D721Med (cell line): ENCODE measurements at regions not wholly inside any gene's neighbourhood (a gene's known extent, or its start where the extent isn't known, plus 50 kb on each side); places are given as distances from the start of the nearest gene placed in this dataset.
"Not testable (repeated sequence)": the region's sequence is repeated elsewhere in the genome, so short reads cannot be mapped to it uniquely, and the experiment has no call there.

Experiments used
- DNase-seq: peaks from one replicate; pipeline ENCODE4 v3.0.0; 2011; ENCODE audit warnings: low spot score; ENCODE audit not compliant: insufficient read length
- FAIRE-seq: peaks from 2 replicates; lab custom pipeline; 2011; peaks lifted over from hg19 to GRCh38; lab: Jason Lieb, UNC
- TF ChIP-seq, protein P1 (sequence below): IDR thresholded peaks from 2 replicates; pipeline ENCODE4 v1.5.1; 2012; ENCODE audit warnings: mild to moderate bottlenecking, control low read depth; ENCODE audit not compliant: insufficient read depth; ENCODE audit errors: missing control alignments

DNA sequence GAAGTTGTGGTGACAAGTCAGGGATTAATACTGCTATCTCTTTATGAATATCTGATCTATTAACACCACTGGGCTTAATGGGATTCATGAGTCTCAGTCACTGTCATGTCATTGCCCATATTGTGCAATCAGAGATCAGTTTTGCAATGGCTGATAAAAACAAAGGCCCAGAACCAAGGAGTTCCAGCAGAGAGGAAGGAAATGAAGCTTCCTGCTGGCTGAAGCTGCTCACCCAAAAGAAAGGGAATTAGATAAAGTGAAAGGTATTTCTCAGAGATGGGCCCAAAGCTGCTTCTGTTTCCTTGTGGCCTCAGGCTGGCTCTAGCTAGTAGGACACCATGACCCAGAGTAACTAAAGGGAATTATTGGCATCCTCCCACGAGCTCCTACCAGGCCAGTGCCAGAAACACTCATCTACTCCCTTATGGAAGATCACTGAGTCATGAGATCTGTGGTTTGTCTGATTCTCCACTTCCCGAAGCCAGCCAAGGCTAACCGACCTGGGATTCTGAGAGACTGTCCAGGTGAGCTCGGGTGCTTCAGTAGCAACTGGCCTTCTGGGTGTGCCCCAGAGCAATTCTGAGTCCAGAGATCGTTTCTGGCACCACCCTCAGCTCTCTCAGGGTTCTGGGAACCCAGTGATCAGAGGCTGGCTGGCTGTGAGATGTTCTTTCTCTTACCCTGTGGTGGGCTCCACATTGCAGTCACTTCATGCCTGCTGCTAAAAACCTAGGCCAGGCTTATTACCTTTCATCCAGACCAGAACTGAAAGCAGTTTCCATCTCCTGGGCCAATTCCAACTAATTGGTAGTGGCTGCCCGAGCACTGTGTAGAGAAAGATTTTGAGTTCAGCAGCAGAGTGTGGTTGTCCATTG lies 129.5 kb upstream of the PELI1 start:
- no peak for DNase-seq
- FAIRE-seq = no peak
- TF ChIP-seq, protein P1, sequence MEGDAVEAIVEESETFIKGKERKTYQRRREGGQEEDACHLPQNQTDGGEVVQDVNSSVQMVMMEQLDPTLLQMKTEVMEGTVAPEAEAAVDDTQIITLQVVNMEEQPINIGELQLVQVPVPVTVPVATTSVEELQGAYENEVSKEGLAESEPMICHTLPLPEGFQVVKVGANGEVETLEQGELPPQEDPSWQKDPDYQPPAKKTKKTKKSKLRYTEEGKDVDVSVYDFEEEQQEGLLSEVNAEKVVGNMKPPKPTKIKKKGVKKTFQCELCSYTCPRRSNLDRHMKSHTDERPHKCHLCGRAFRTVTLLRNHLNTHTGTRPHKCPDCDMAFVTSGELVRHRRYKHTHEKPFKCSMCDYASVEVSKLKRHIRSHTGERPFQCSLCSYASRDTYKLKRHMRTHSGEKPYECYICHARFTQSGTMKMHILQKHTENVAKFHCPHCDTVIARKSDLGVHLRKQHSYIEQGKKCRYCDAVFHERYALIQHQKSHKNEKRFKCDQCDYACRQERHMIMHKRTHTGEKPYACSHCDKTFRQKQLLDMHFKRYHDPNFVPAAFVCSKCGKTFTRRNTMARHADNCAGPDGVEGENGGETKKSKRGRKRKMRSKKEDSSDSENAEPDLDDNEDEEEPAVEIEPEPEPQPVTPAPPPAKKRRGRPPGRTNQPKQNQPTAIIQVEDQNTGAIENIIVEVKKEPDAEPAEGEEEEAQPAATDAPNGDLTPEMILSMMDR = no peak

DNA sequence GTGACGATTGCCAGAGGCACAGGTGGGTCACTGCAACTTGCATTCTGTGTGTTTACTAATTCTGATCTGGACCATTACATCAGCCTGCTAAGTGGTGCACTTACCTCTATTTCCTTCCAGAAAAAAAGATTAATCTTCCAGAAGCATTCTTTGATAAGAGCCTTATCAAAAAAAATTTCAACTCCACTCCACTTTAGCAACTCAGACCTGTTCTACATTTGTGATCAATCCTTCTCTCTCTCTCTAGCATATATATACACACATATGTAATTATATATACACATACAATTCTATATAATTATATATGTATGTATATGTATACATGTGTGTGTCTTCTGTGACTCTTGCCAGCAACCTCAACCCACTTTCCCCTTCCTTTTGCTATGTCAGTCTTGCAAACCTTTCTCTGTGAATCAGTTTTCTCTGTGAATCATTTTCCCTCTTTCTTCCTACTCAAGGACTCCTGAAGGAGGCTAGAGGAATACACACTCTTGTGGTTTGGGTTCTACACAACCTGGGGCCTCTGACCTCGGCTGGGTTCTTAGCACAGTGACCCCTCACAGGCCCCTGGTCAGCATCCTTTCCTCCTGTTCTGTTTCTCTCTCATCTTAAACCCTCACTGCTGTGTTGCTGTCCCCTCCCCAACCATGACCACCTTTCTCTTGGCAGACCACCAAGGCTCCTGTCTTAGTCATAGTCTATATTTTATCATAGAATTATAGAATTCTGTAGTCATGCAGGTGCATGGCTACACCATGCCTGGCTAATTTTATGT lies 130.4 kb upstream of the PELI1 start:
- TF ChIP-seq, protein P1 = no peak
- FAIRE-seq = no peak
- DNase-seq = no peak

DNA sequence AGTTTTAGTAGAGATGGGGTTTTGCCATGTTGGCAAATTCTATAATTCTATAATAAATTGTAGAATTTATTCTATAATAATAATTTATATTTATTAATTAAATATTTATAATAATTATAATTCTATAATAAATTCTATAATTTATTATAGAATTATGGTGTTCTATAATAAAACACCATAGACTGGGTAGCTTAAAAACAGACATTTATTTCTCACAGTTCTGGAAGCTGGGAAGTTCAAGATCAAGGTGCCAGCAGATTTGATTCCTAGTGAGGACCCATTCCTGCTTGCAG lies 130.9 kb upstream of the PELI1 start:
- FAIRE-seq (no peak), DNase-seq (no peak)
- TF ChIP-seq, protein P1 = no peak

GRCh38 chr2:64276417-64277095 lies 132.3 kb upstream of the PELI1 start:
- TF ChIP-seq, protein P1 = no peak
- FAIRE-seq (no peak), DNase-seq (no peak)

- TF ChIP-seq, protein P1 = no peak
- DNase-seq (no peak), FAIRE-seq (no peak)
Observed at GRCh38 chr2:64277101-64277849, 133.1 kb upstream of the PELI1 start.

DNA sequence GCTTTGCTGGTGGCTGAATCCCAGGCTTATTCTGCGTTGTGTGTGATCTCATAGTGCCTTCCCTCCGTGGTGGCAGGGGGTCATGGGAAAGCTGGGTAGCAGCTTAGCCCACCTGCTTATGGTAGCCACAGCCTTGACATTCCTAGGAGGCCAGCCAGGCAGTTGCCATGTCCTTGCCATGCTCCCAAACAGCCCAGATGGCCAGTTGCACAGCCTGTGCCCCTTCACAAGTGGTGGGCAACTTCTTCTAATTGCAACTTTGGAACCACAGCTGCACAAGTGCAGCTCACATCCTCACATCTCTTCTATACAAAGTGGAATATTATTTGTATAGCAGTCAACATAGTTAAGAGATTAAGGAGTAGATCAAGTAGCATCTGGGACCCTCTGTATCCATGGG lies 136.6 kb upstream of the PELI1 start:
- not testable (repeated sequence) for FAIRE-seq, DNase-seq
